ENCODE measurements at regions not wholly inside any gene's neighbourhood (a gene's known extent, or its start where the extent isn't known, plus 50 kb on each side); places are given as distances from the start of the nearest gene placed in this dataset.

GRCh38 chr10:131847241-131847783 is 53.5 kb upstream of the PPP2R2D start:
- DNase-seq (ENCODE audit: low read depth in 3 of 3), result no peak

- no peak for DNase-seq (ENCODE audit: low read depth in 3 of 3)
These were observed 52.5 kb upstream of the PPP2R2D start for GRCh38 chr10:131848296-131848695.

- no peak for DNase-seq (ENCODE audit: low read depth in 3 of 3)
These were observed 51.8 kb upstream of the PPP2R2D start for GRCh38 chr10:131848741-131849590.

- DNase-seq (ENCODE audit: low read depth in 3 of 3), result no peak
These were observed 51.0 kb upstream of the PPP2R2D start for GRCh38 chr10:131849591-131850382.

- no peak for DNase-seq (ENCODE audit: low read depth in 3 of 3)
These were observed 50.4 kb upstream of the PPP2R2D start for GRCh38 chr10:131850383-131850870.

All from stimulated activated CD4-positive, alpha-beta T cell treated with anti-CD3 and anti-CD28 coated beads, TNF-alpha, amount 100 ng/mL, for 4 hours (primary cell).